KBM-7 (cell line): ENCODE measurements at regions not wholly inside any gene's neighbourhood (a gene's known extent, or its start where the extent isn't known, plus 50 kb on each side); places are given as distances from the start of the nearest gene placed in this dataset.
A peak's percentile ranks its signal among the peaks of the same experiment; 100 is the strongest.
"Not testable (repeated sequence)": the region's sequence is repeated elsewhere in the genome, so short reads cannot be mapped to it uniquely, and the experiment has no call there.

Experiments
- DNase-seq: peaks from one replicate; pipeline ENCODE4 v3.0.0-alpha.2; 2015
- in situ Hi-C: fragments of 300-500 bp; cut with MboI; formaldehyde crosslinking; loops from 2 replicates; pipeline ENCODE4 v1.14.3; 2020; ENCODE audit warnings: low sequenced_read_pairs, low pct_unique_long_range_greater_than_20kb, mixed read lengths

- DNase-seq: no peak
- in situ Hi-C loops: no loop called here
Measured at GRCh38 chr4:188754372-188755002, 615.2 kb downstream of the TRIML1 start.

DNA sequence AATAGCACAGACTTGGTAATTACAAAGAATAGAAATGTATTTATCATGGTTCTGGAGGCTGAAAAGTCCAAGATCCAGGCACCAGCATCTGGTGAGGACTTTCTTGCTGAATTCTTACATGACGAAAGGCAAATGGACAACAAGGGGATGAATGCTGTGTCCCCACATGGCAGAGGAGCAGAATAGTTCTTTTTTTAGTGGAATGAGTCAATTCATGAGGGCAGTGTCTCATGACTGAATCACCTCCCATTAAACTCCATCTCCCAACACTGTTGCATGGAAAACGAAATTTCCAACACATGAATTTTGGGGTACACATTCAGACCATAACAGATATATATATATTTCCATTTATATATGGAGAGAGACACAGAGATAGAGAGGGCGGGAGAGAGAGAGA lies 628.3 kb downstream of the TRIML1 start:
- DNase-seq: no peak
- in situ Hi-C loops: no loop called here

GRCh38 chr4:188778905-188779304 lies 639.7 kb downstream of the TRIML1 start:
- no peak for DNase-seq
- in situ Hi-C loops: no loop called here

GRCh38 chr4:188779581-188779980 lies 640.3 kb downstream of the TRIML1 start:
- in situ Hi-C loops: no loop called here
- no peak for DNase-seq

GRCh38 chr4:188780028-188780427 lies 640.8 kb downstream of the TRIML1 start:
- no peak for DNase-seq
- in situ Hi-C loops: no loop called here

- no peak for DNase-seq
- in situ Hi-C loops: no loop called here
Measured at GRCh38 chr4:188780686-188781085, 641.4 kb downstream of the TRIML1 start.

DNA sequence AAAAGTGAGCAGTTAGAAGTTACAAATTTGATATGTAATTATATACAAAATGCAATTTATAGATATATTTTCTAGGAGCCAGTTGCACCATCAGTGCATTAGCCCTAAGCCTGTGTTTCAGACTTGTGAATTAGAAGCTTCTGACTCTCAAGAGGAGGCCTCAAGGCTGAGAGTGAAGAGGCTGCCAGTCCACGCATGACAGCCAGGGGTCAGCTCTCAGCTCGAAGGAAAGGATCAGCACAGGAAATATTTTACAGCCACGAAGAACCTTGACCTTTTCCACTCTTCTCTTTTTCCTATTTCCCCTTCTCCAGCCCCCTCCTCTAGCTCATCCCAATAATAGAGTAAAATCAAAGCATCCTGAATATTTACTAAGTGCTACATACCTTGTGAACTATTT lies 642.4 kb downstream of the TRIML1 start:
- in situ Hi-C loops: no loop called here
- DNase-seq: peak; percentile 9

- DNase-seq: no peak
- in situ Hi-C loops: no loop called here
Measured at GRCh38 chr4:188783175-188783574, 643.9 kb downstream of the TRIML1 start.

DNA sequence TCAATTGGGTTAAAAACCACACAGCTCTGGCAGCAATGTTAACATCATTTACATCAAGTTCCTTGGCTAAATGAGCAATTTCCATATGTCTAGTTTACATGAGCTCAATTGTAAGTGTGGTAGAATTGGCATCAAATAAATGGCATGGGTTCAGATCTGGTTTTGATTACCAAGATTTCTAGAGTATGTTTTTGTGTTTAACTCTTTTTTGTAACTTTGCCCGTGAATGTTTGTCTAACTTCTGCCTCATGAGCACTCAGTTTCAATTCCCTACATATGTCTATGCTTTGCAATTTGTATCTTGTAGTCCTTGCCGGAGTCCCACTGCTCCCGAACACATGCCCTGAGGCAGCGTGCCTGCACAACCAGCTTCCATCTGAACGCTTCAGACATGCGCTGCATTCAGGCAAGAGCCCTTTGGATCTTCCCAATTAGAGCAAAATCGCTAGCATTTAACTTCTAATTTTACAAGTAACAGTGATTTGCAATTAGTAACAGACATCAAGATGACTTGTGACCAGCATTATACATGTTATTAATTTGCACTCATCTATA lies 644.4 kb downstream of the TRIML1 start:
- in situ Hi-C loops: no loop called here
- no peak for DNase-seq

DNA sequence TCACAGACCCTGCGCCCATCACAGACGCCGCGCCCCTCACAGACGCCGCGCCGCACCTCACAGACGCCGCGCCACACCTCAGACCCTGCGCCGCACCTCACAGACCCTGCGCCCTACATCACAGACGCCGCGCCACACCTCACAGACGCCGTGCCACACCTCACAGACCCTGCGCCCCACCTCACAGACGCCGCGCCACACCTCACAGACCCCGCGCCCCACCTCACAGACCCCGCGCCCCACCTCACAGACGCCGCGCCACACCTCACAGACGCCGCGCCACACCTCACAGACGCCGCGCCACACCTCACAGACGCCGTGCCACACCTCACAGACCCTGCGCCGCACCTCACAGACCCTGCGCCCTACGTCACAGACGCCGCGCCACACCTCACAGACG lies 657.4 kb downstream of the TRIML1 start:
- in situ Hi-C loops: not testable (repeated sequence)

GRCh38 chr4:188797011-188797410 lies 657.8 kb downstream of the TRIML1 start:
- DNase-seq, in situ Hi-C loops: not testable (repeated sequence)

More for the DNA sequence above, 657.4 kb downstream of the TRIML1 start:
- DNase-seq: not testable (repeated sequence)

- in situ Hi-C loops: no loop called here
- no peak for DNase-seq
Measured at GRCh38 chr4:188804861-188805260, 665.6 kb downstream of the TRIML1 start.

- in situ Hi-C loops: no loop called here
- peak; percentile 0 for DNase-seq
Measured at GRCh38 chr4:188811121-188811520, 671.9 kb downstream of the TRIML1 start.

- in situ Hi-C loops: no loop called here
- no peak for DNase-seq
Measured at GRCh38 chr4:188812644-188813043, 673.4 kb downstream of the TRIML1 start.

DNA sequence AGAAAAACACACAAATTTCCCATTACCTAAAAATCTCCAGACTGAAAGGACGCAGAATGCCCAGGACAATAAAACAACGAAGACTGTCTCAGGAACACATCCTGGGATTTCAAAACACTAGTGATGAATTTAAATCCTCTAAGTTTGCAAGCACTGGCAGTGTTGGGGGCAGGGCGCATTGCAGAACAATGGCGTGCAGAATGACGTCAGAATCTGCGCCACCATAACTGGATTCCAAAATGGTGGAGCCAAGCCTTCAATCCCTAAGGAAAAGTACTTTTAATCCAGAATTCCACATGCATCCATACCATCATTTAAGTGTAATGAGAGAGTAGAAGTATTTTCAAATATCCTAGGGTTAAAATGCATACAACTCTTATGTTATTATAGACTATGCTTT lies 679.1 kb downstream of the TRIML1 start:
- in situ Hi-C loops: no loop called here

DNA sequence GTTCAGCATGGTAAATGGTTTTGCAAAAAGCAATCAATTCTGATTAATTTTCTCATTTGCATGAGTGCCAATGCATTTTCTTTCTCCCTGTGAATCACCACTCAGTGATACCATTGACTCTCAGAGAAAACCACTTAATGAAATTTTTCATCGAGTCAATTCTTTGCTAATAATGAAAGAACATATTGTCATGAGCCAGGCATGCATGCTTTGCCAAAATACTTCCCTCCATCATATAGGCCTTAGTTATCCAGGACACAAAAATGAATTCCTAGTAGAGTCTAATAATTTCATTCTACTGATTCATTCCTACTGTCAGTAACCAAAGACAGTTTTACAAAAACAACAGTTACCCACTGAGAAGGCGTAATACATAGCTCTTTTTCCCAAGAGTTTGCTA lies 680.0 kb downstream of the TRIML1 start:
- DNase-seq: no peak
- in situ Hi-C loops: no loop called here

More for the DNA sequence above, 679.1 kb downstream of the TRIML1 start:
- no peak for DNase-seq

GRCh38 chr4:188821500-188821899 lies 682.3 kb downstream of the TRIML1 start:
- DNase-seq: no peak
- in situ Hi-C loops: no loop called here

DNA sequence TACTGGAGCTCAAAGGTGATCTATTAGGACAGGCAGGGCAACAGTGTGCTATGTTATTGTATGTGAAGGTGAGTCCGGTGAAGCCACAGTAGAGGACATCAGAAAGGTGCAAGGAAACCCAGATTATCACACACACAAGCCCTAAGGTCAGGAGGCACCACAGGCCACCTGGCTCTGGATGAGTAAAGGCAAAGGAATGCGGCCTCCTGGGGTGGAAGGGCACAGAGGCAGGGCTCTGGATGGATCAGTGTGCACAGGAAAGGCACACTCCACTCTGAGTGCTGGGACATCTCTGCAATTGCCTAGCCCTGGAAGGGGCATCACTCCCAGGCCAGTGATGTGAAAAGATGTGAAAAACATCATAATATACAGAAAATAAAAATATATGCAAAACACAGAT lies 683.5 kb downstream of the TRIML1 start:
- DNase-seq: no peak
- in situ Hi-C loops: no loop called here

- in situ Hi-C loops: no loop called here
- DNase-seq: no peak
Measured at GRCh38 chr4:188824553-188824952, 685.3 kb downstream of the TRIML1 start.

GRCh38 chr4:188826393-188826792 lies 687.2 kb downstream of the TRIML1 start:
- in situ Hi-C loops: no loop called here
- DNase-seq: no peak

DNA sequence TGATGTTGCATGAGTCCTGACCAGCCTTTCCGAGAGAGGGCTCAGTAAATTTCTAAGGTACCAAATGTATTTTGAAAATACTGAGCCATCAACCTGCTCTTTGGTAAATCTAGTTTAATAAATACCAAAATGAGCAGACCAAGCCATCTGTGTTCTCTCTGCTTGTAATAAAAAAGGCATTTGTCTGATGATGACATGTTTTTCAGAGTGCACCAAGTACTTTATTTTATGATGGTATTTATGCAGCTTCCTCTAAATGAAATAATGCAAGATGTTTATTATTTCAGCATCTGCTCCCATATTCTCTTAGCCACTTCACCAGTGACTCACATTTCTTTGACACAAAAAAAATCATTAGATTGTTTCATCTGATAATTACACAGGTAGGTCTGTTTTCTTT lies 700.5 kb downstream of the TRIML1 start:
- no peak for DNase-seq
- in situ Hi-C loops: no loop called here
